Right lobe of liver (tissue), 4 donors: ENCODE measurements at regions not wholly inside any gene's neighbourhood (a gene's known extent, or its start where the extent isn't known, plus 50 kb on each side); places are given as distances from the start of the nearest gene placed in this dataset.

Experiments
- CTCF ChIP-seq, 4 donors: fragments of 200-600 bp in 3 of 4; fragments of 450-650 bp in 1 of 4; IDR thresholded peaks; one replicate each; pipeline versions ENCODE4 v1.5.1 to v1.8.0; 2016 to 2022; ENCODE audit warnings: antibody characterized with exemption in 4 of 4, mild to moderate bottlenecking in 2 of 4
- POLR2A ChIP-seq: fragments of 450-650 bp; IDR thresholded peaks from one replicate; pipeline ENCODE4 v1.6.1; 2017; ENCODE audit warnings: antibody characterized with exemption, mild to moderate bottlenecking
- donor health status: DM: no; HTN: no; CAD: no.
- donor health status: DM: no; HTN: no; CAD: no.
- donor health status: DM: no; HTN: yes; CAD: no.

- TF ChIP-seq POLR2A (no peak), CTCF (IDR thresholded peaks at IDR 0.05) (no peak)
Observed at GRCh38 chr4:167944721-167945120, 147.6 kb upstream of the ANXA10 start.
